ENCODE measurements at regions not wholly inside any gene's neighbourhood (a gene's known extent, or its start where the extent isn't known, plus 50 kb on each side); places are given as distances from the start of the nearest gene placed in this dataset.
"Not testable (repeated sequence)": the region's sequence is repeated elsewhere in the genome, so short reads cannot be mapped to it uniquely, and the experiment has no call there.

DNA sequence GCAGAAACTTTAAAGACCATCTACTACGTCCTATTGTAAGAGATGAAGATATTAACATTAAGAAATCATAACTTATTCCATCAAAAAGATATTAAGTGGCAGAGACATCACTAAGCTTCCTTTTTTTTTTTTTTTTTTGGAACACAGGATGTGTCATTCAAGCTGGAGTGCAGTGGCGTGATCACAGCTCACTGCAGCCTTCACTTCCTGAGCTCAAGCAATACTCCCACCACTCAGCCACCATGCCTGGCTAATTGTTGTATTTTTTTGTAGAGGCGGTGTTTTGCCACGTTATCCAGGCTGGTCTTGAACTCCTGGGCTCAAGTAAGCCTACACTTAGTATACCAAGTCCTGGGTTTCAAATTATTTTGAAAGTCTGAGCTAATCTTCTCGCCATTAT lies 169.7 kb upstream of the KCTD7 start:
- DNase-seq: not testable (repeated sequence)

DNA sequence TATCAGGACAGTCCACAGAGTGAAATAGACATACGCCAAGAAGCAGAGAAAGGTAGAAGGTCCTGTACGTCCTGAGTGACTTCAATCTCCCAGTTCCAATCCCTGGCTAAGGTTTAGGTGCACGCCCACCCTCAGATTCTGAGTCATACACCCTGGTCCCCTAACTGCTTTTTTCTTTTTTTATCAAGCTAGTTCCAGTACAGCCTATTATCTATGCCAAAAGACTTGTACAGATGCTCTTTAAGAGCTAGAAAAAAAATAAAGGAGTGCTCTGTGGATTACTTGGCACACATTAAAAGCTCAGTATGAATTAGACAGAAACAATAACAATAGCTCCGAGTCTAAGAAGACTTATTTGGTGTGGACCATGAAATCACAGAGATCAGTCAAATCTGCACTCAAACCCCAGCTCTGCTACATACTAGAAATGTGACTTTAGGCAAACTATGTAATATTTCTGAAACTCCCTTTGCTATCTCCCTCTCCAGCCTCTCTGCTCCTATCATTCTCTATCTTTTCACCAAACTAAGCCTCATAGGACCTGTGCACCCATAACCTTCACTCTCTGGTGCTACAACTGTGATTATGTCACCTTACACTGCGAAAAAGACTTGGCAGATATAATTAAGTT lies 168.8 kb upstream of the KCTD7 start:
- DNase-seq: not testable (repeated sequence)

DNA sequence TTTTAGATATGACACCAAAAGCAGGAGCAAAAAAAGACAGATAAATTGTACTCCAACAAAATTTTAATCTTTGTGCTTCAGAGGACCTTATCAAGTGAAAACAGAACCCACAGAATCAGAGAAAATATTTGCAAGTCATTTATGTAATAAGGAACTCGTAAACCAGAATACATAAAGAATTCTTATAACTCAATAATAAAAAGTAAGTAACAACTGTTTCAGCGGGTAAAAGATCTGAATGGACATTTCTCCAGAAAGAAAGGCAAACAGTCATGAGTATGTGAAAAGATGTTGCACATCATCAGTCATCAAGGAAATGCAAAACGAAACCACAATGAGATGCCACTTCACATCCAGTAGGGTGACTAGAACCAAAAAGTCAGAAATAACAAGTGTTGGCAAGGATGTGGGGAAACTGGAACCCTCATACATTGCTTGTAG lies 167.7 kb upstream of the KCTD7 start:
- DNase-seq: peak; percentile 45

DNA sequence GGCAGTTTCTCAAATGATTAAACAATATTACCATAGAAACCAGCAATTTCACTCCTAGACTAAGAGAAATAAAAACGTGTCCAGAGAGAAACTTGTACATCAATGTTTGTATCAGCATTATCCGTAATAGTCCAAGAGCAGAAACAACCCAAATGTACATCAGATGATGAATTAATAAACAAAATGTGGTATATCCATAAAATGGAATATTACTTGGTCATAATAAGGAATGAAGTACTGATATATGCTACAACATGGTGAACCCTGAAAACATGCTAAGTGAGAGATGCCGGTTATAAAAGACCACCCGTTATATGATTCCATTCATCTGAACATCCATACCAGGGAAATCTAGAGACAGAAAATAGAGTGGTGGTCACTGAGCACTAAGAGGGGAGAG lies 167.3 kb upstream of the KCTD7 start:
- DNase-seq: not testable (repeated sequence)

DNA sequence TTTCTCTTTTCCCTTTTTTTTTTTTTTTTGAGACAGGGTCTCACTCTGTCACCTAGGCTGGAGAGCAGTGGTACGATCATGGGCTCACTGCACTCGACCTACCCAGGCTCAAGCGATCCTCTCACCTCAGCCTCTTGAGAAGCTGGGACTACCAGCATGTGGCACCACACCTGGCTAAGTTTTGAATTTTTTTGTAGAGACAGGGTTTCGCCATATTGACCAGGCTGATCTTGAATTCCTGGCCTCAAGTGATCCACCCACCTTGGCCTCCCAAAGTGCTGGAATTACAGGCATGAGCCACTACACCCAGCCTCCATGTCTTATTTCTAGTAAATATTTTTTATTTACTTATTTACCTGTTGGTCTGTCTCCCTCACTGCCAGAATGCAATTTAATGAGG lies 165.8 kb upstream of the KCTD7 start:
- DNase-seq: not testable (repeated sequence)

DNA sequence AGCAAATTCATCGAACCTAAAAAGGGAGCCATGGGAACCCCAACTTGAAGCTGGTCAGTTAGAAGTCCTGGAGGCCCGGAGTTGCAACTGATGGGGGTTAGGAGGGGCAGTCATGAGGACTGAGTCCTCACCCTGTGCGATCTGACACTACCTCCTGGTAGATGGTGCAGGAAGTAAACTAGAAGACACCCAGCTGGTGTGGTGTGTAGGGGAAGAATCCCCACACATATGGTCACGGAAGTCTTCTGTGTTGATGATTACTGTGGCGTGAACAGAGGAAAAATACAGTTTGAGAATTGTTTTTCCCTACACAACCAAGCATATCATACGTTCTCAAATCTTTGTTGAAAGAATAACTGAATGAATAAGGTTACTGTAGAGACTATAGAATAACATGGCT lies 164.6 kb upstream of the KCTD7 start:
- no peak for DNase-seq

DNA sequence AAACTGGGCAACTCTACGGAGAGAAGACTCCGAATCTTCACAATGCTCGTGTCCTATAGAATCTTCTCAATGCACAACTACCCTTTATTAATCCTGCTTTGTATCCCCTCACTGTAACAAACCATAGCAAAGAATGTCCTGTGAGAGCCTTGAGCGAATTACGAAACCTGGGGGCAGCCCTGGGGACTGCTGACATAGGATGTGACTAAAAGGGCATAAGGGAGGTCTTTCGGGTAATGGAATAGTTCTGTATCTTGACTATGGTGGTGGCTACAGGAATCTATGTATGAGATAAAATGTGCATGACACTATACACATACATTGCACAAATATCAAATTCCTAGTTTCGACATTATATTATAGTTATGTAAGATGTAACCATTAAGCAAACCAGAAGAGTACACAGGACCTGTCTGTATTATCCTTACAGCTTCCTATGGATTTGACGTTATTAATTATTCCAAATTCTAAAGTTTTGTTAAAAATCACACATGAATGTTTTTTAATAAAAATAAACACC lies 162.5 kb upstream of the KCTD7 start:
- DNase-seq: no peak

DNA sequence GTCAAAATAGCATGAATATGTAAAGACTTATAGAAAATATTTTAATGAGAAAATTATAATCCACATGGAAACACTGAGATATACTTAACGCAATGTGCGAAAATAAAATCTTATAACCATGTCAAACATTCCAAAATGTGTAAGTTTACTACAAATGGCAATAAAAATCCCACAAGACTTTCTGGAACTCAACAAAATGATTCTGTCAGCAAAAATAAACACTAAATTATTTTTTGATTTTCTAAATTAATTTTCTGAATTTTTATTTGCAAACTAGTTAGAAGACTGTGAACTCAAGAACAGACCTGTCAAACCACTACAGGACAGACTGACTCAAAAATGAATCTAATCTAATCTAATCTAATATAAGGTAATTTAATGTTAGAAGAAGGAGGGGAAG lies 160.8 kb upstream of the KCTD7 start:
- no peak for DNase-seq

DNA sequence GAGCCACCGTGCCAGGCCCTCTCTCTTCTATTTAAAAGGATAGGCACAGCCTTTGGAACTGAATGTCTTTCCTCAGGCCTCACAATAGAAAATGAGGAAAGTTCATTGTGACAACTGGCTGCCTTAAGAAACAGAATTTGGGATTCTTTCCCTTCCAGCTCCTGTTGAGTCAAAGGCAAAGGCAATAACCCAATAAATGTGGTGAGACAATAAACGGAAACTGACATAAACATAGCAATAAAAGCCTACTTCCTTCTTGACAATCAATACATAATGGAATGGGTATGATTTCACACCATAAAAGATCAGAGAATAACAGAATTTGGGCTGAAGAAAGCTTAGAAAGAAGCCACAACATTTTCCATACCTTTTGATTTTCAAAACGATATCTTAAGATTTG lies 155.6 kb upstream of the KCTD7 start:
- not testable (repeated sequence) for DNase-seq

DNA sequence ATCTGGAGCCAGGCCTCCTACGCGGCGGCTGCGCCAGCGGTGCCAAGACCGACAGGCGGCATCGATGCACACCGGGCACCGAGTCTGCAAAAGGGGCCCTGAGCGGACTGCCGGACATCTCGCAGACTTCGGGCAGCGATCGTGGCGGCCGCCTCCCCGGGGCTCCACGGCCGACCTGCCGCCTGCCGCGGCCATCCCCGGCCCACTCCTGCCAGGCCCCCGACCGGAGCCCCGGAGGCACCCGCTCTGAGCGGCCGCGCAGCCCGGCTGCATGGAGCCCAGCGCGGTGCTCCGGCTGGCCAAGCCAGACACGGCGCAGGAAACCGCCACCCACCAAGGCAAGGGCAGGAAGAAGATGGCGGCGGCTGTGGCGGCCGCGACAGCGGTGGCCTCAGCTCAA lies 154.2 kb upstream of the KCTD7 start:
- no peak for DNase-seq

DNA sequence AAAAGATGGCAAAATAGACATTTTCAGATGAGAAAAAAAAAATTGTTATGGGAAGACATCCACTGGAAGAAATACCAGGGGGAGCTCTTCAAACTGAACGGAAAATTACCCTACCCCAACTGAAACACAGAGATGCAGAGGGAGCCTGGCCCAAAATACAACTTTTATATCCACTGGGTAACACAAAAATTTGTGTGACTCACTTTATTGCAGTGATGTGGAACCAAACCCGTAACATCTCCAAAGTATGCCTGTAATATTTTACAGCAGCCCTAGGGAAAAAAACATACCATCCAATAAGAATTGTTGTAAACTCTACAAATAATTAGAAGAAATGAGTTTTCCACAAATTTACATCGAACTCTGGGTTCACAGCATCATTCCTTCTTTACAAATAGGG lies 152.6 kb upstream of the KCTD7 start:
- DNase-seq: not testable (repeated sequence)

DNA sequence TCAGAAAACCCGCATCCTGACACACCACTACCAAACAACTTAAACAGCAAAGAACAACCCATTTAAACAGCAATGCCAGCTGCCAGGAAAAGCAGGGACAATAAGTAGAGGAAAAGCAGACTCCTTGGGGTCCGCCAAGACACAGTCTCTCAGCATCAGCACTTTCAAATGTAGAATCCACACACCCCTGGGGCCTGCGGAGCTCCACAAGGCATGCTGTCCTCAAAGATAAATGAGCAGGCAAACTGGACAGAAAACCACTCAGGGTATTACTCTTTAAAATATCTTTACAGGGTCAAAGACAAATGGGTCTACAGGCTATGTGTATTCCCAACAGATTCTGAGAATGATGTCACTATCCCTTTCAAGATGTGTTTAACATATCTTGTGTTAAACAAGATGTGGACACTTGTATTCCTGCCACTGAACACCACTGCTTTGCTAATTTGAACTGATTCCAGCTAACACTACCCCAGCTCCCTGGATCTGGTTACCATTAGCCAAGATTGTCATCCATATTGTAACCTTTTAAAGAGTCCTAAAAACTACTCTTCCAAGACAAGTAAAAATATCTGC lies 150.8 kb upstream of the KCTD7 start:
- DNase-seq: not testable (repeated sequence)

DNA sequence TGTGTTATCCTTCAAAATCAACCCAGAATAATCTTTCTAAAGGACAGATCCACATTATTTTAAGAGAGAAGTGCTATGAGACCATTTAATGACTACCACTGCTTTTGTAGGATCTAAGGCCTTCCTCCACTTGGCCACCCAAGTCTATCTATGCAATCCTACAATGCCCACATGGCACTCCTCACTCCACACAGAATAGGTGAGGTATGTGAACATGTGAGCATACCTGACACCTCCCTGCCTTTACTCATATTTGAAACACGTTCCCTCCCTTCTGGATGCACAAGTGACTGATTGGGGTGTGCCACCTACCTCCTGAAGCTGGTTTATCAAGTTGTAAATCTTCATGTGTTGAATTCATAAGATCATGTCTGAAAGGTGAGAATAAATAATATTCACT lies 147.5 kb upstream of the KCTD7 start:
- DNase-seq: not testable (repeated sequence)

DNA sequence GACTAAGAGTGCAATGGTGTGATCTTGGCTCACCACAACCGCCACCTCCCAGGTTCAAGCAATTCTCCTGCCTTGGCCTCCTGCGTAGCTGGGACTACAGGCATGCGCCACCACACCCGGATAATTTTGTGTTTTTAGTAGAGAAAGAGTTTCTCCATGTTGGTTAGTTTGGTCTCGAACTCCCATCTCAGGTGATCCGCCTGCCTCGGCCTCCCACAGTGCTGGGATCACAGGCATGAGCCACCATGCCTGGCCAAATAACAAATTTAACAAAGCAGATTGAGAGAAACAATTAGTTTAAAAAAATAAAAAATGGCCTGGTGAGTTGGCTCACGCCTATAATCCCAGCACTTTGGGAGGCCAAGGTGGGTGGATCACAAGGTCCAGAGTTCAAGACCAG lies 139.6 kb upstream of the KCTD7 start:
- not testable (repeated sequence) for DNase-seq

DNA sequence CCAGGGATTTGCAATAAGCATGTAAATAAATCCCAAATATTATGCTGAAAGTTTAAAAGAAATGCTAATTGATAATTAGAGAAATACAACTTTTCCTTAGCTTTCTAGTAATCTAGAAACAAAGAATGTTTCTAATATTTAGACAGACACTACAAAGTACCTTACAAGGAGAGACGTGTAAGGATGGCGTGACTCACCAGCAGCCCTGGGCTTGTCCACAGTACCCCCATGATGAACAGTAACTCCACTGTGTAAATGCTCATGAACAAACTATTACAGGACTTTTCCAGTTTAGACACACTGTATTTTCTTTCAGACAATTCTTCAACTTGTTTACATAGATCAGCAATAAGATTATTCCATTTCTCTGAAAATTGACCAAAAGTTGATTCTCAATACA lies 138.9 kb upstream of the KCTD7 start:
- not testable (repeated sequence) for DNase-seq

DNA sequence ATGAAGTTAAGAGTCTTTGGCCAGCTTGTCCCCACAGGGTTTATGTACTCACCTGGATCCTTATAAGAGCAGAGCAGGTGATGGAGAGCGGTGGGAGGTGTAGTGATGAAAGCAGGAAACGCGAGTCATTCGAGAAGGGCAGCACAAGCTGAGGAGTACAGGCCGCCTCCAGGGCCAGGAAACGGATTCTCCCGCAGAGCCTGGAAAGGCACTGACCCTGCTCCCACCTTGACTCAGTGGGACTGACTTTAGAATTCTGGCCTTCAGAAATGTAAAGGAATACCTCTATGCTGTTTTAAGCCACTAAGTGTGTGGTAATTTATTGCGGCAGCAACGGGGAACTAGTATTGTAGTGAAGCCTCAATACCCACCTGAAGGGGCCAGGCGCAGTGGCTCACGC lies 137.7 kb upstream of the KCTD7 start:
- not testable (repeated sequence) for DNase-seq

DNA sequence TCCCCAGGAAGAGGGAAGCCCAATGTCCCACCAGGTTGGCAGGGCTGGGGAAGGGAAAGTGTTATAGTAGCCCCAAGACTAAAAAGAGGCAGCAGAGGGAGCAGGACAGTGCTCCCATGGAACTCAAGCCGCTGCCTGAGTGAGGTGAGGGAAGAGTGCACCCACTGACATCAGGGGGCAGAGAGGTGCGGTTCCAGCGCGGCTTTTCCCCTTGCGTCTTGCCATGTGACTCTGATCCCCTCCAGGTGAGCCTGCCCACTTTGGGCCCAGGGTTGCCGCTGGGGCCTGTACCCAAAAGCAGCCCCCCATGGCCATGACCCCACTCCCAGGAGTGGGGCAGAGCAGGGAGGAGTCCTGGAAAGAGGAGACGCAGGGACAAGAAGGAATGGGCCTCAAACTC lies 136.3 kb upstream of the KCTD7 start:
- not testable (repeated sequence) for DNase-seq

DNA sequence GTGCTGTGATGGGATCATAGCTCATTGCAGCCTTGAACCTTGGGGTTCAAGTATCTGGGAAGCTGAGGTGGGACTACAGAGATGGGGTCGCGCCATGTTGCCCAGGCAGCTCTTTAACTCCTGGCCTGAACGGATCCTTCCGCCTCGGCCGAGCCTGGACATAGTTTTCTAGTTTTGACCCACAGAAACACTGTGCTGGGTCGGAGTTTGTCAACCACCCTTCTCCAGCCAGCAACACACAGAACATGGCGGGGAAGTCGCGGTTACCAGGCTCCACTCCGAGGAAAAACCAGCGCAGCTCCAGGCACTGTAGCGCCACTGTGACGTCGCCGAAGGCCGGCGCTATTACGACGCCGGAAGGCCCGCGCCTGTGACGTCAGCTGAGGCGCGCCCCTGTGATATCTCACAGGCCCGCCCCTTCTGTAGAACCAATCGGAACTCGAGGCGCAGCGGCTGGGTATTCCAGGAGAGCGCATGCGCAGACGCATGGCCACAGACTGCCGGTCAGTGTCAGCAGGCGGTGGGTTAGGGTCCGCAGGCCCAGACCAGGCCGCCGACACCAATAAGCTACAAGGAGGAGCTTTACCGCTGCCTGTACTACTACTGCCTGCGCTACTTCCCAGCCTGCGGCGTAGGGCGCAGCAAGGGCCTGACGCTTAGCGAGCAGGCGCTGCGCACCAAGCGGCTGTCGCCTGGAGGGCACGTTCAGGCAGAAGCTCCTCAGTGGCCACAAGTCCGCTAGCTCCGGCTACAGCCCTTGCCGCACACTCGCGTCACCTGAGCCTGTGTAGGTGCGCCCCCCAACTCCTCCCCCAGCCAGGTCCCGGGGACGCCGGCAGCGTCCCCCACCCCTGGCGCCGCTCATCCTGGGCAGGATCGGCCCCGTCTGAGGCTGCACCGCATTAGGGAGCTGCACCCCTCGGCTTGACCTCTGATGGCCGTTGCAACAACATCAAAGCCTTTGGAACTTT lies 135.2 kb upstream of the KCTD7 start:
- DNase-seq: peak; percentile 97

DNA sequence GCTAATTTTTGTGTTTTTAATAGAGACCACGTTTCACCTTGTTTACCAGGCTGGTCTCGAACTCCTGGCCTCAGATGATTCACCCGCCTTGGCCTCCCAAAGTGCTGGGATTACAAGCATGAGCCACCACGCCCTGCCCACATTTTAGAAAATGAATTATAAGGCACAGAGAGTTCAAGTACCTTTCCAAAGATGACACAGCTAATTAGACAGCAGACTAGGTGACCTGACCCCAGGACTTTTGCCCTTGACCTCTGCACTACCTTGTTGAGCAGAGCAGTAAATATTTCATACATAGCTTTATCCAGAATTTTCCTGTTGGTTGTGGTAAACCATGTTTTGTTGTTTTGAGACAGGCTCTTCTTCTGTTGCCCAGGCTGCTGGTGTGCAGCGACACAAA lies 131.3 kb upstream of the KCTD7 start:
- no peak for DNase-seq

DNA sequence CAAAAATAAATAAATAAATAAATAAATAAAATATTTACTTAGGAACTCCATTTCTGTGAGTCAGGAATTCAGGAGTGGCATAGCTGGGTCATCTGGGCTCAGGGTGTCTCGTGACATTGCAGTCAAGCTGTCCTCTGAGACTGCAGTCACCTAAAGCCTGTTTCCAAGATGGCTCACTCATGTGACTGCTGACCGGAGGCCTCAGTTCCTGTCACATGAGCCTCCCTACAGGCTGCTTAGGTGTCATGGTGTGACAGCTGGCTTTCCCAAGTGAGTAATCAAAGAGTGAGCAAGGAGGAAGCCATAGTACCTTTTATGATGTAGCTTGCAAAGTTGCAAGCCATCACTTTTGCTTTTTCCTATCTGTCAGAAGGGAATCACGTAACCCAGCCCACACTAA lies 128.6 kb upstream of the KCTD7 start:
- DNase-seq: peak; percentile 16

DNA sequence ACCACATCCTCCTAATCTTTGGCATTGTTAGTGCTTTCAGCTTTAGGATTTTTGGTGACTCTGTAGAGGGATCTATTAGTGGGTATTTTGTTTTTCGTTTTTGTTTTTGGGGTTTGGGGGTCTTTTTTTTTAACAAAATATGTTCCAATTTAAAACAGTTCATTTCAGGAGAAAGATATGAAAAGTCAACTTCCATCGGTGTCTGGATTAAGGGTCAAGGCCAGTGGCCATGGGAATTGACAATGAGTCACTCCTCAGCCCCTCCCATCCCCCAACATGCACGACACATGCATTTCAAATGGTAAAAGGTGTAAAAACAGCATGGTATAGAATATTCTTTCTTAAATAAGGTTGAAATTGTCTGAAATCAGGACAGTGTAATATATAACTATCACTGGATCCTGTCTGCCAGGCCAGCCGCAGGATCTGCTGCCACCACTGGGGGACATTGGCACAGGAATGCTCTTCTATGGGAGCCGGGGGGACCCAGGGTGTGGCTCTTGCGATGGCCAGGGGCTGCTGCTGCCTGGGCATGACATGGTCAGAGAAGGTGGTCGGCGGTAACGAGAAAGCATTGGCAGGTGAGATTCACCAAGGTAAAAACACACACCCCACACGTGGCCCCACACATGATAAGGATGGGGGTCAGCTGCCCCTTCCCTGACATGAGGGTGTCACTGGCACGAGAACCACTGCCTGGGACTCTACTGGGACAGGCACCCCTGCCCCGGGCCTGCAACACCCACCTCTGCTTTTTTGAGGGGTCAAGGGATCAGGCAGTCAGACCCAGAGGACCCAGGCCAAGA lies 126.2 kb upstream of the KCTD7 start:
- no peak for DNase-seq

DNA sequence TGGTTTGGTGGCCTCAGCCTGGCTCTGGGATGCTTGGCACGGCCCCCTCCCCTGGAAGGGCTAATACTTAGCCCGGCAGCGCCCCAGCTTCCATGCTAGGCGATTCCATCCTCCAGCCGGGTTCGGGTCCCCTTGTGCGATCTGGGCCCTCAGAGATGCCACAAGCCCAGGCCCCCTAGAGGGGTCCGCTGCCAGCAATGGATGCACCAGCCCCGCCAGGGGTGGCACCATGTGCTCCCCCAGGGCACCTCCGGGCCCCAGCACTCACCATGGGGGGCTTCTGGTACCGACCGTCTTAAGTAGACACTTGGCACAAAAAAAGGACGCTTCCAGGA lies 125.7 kb upstream of the KCTD7 start:
- DNase-seq: no peak

DNA sequence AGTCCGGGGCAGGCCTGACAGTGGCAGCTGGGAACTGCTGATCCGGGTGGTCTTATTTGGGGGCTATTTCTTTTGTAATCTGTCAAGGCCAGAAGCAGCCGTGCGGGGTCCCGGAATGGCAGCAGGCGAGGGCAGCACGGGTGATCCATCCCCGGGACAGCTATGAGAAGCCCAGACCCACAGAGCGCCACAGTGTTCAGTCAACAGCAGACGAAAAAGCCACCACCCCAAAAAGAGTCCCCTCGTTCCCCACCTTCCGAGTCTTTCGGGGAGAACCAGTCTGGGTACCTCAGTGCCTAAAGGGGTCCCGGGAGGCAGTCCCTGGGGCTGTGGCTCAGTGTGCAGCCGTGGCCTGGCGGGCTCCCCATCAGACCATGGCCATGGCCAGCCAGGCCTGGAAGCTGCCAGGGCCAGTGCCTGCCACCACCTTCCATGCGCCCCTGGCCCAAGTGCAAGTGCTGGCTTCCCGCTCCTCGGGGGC lies 125.1 kb upstream of the KCTD7 start:
- no peak for DNase-seq

Measured in activated CD4-positive, alpha-beta T cell treated with anti-CD3 and anti-CD28 coated beads, Interleukin-2, amount 50 U/mL, for 16 hours (primary cell).